Neural cell (in vitro differentiated cells): ENCODE measurements at regions not wholly inside any gene's neighbourhood (a gene's known extent, or its start where the extent isn't known, plus 50 kb on each side); places are given as distances from the start of the nearest gene placed in this dataset.

Source experiments
- H2AFZ ChIP-seq: fragments of 200-600, 300-800 bp; sonication (generic), shearing (Covaris generic); 2 replicates; pipeline ENCODE4 v1.6.0; 2014; ENCODE audit warnings: low read depth, mild to moderate bottlenecking, antibody characterized with exemption, low read length, moderate library complexity
- H3F3A ChIP-seq: fragments of 200-600 bp; shearing (Covaris generic); 2 replicates; pipeline ENCODE4 v1.6.1; 2016; ENCODE audit warnings: mild to moderate bottlenecking, moderate library complexity, mixed read lengths, antibody characterized with exemption, low read length; ENCODE audit not compliant: insufficient read depth, poor library complexity, severe bottlenecking
- H3K27ac ChIP-seq: fragments of 200-600, 300-800 bp; sonication (generic), shearing (Covaris generic); 2 replicates; pipeline ENCODE4 v1.5.1; 2014; ENCODE audit warnings: mild to moderate bottlenecking, low read length, moderate library complexity
- H3K27me3 ChIP-seq: fragments of 300-800, 200-600 bp; sonication (generic), shearing (Covaris generic); 2 replicates; pipeline ENCODE4 v1.6.0; 2014; ENCODE audit warnings: mild to moderate bottlenecking, low read depth, low read length, moderate library complexity; ENCODE audit not compliant: insufficient read depth
- H3K36me3 ChIP-seq: fragments of 300-800, 200-600 bp; sonication (generic), shearing (Covaris generic); 2 replicates; pipeline ENCODE4 v1.5.1; 2014; ENCODE audit warnings: mild to moderate bottlenecking, antibody characterized with exemption, low read length, moderate library complexity; ENCODE audit not compliant: insufficient read depth
- H3K4me2 ChIP-seq: fragments of 300-800, 200-600 bp; sonication (generic), shearing (Covaris generic); 2 replicates; pipeline ENCODE4 v1.6.0; 2014; ENCODE audit warnings: mild to moderate bottlenecking, low read length
- H3K4me3 ChIP-seq: fragments of 300-800, 200-600 bp; sonication (generic), shearing (Covaris generic); 2 replicates; pipeline ENCODE4 v1.5.1; 2014; ENCODE audit warnings: mild to moderate bottlenecking, low read length, moderate library complexity
- H3K79me2 ChIP-seq: fragments of 200-600 bp; shearing (Covaris generic); replicated peaks from 2 replicates; pipeline ENCODE4 v1.6.0; 2014; ENCODE audit warnings: mild to moderate bottlenecking, low read length, moderate library complexity; ENCODE audit not compliant: insufficient read depth
- H3K9ac ChIP-seq: fragments of 300-800, 200-600 bp; sonication (generic), shearing (Covaris generic); 2 replicates; pipeline ENCODE4 v1.6.1; 2016; ENCODE audit warnings: mild to moderate bottlenecking, low read length, mixed read lengths
- H3K9me2 ChIP-seq: fragments of 200-600 bp; shearing (Covaris generic); 2 replicates; pipeline ENCODE4 v1.6.1; 2016; ENCODE audit warnings: mild to moderate bottlenecking, low read length, mixed read lengths; ENCODE audit not compliant: insufficient read depth
- H3K9me3 ChIP-seq: fragments of 200-600, 300-800 bp; sonication (generic), shearing (Covaris generic); 2 replicates; pipeline ENCODE4 v1.6.1; 2016; ENCODE audit warnings: mild to moderate bottlenecking, mixed run types, low read length, moderate library complexity, mixed read lengths
- H4K20me1 ChIP-seq: fragments of 200-600 bp; shearing (Covaris generic); 2 replicates; pipeline ENCODE4 v1.6.1; 2016; ENCODE audit warnings: mild to moderate bottlenecking, mixed run types; ENCODE audit not compliant: insufficient read depth
- CTCF ChIP-seq: fragments of 450-650 bp; IDR thresholded peaks from 2 replicates; pipeline ENCODE4 v1.5.1; 2014; ENCODE audit warnings: antibody characterized with exemption, mild to moderate bottlenecking, moderate library complexity; ENCODE audit not compliant: poor library complexity, severe bottlenecking
- EP300 ChIP-seq: fragments of 450-650 bp; conservative IDR thresholded peaks from 2 replicates; pipeline ENCODE4 v1.6.1; 2014; ENCODE audit warnings: antibody characterized with exemption, mild to moderate bottlenecking, moderate library complexity; ENCODE audit not compliant: poor library complexity, severe bottlenecking
- EZH2 ChIP-seq: fragments of 200-600, 300-800 bp; shearing (Covaris generic), sonication (generic); IDR thresholded peaks from 2 replicates; pipeline ENCODE4 v1.6.1; 2014; ENCODE audit warnings: antibody characterized with exemption, low read length, borderline replicate concordance, mild to moderate bottlenecking; ENCODE audit not compliant: insufficient read depth, poor library complexity, severe bottlenecking
- MXI1 ChIP-seq: fragments of 450-650 bp; conservative IDR thresholded peaks from 2 replicates; pipeline ENCODE4 v1.6.1; 2014; ENCODE audit warnings: antibody characterized with exemption, mild to moderate bottlenecking; ENCODE audit not compliant: poor library complexity, severe bottlenecking
- POLR2AphosphoS5 ChIP-seq: IDR thresholded peaks from 2 replicates; pipeline ENCODE4 v1.6.1; 2012
- RAD21 ChIP-seq: fragments of 450-650 bp; conservative IDR thresholded peaks from 2 replicates; pipeline ENCODE4 v1.6.1; 2014; ENCODE audit warnings: antibody characterized with exemption, mild to moderate bottlenecking, moderate library complexity
- SMC3 ChIP-seq: fragments of 450-650 bp; conservative IDR thresholded peaks from 2 replicates; pipeline ENCODE4 v1.6.1; 2014; ENCODE audit warnings: antibody characterized with exemption, mild to moderate bottlenecking, moderate library complexity; ENCODE audit not compliant: poor library complexity
- TAF1 ChIP-seq: IDR thresholded peaks from 2 replicates; pipeline ENCODE4 v1.6.1; 2012; ENCODE audit warnings: low read depth
- TF ChIP-seq, protein P1 (sequence below): IDR thresholded peaks from 2 replicates; pipeline ENCODE4 v1.6.1; 2012; ENCODE audit warnings: borderline replicate concordance

GRCh38 chr7:51772190-51772589, 455.6 kb upstream of the COBL start:
- TF ChIP-seq CTCF = no peak
- no peak for TF ChIP-seq EP300
- no peak for TF ChIP-seq RAD21
- no peak for TF ChIP-seq EZH2
- no peak for TF ChIP-seq SMC3
- no peak for TF ChIP-seq POLR2AphosphoS5
- no peak overlapping the region for H3K4me3 ChIP-seq
- no peaks in the 10 kb centered on the region for H3F3A ChIP-seq
- H3K27ac ChIP-seq = no peak overlapping the region
- no peaks in the 10 kb centered on the region for H3K9me2 ChIP-seq
- H4K20me1 ChIP-seq = no peaks in the 10 kb centered on the region
- no peaks in the 10 kb centered on the region for H3K79me2 ChIP-seq
- H3K9me3 ChIP-seq = no peaks in the 10 kb centered on the region
- H3K36me3 ChIP-seq = no peaks in the 10 kb centered on the region
- H3K4me2 ChIP-seq = no peak overlapping the region
- H3K9ac ChIP-seq = no peak overlapping the region
- H2AFZ ChIP-seq = no peak overlapping the region
- H3K27me3 ChIP-seq = no peaks in the 10 kb centered on the region

DNA sequence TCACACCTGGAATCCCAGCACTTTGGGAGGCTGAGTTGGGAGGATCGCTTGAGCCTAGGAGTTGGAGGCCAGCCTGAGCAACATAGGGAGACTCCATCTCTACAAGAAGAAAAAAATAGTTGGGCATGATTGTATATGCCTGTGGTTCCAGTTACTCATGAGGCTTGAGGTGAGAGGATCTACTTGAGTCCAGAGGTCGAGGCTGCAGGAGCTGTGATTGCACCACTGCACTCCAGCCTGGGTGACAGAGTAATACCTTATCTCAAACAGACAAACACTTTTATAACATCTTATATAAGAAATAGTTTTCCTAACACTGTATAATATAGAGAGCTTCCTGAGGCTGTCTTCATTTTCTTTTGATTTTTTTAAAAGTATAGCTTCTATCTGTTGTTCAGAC, 448.4 kb upstream of the COBL start:
- H3K9me3 ChIP-seq = no peaks in the 10 kb centered on the region
- H3K9ac ChIP-seq = no peak overlapping the region
- H3K4me3 ChIP-seq = no peak overlapping the region
- H3K27me3 ChIP-seq = no peaks in the 10 kb centered on the region
- no peaks in the 10 kb centered on the region for H3K36me3 ChIP-seq
- H3F3A ChIP-seq = no peaks in the 10 kb centered on the region
- H3K4me2 ChIP-seq = no peak overlapping the region
- H3K79me2 ChIP-seq = no peaks in the 10 kb centered on the region
- H3K9me2 ChIP-seq = no peaks in the 10 kb centered on the region
- no peaks in the 10 kb centered on the region for H4K20me1 ChIP-seq
- no peak overlapping the region for H2AFZ ChIP-seq
- no peak overlapping the region for H3K27ac ChIP-seq
- TF ChIP-seq RAD21 = no peak
- no peak for TF ChIP-seq MXI1
- TF ChIP-seq TAF1 = no peak
- TF ChIP-seq, protein P1, sequence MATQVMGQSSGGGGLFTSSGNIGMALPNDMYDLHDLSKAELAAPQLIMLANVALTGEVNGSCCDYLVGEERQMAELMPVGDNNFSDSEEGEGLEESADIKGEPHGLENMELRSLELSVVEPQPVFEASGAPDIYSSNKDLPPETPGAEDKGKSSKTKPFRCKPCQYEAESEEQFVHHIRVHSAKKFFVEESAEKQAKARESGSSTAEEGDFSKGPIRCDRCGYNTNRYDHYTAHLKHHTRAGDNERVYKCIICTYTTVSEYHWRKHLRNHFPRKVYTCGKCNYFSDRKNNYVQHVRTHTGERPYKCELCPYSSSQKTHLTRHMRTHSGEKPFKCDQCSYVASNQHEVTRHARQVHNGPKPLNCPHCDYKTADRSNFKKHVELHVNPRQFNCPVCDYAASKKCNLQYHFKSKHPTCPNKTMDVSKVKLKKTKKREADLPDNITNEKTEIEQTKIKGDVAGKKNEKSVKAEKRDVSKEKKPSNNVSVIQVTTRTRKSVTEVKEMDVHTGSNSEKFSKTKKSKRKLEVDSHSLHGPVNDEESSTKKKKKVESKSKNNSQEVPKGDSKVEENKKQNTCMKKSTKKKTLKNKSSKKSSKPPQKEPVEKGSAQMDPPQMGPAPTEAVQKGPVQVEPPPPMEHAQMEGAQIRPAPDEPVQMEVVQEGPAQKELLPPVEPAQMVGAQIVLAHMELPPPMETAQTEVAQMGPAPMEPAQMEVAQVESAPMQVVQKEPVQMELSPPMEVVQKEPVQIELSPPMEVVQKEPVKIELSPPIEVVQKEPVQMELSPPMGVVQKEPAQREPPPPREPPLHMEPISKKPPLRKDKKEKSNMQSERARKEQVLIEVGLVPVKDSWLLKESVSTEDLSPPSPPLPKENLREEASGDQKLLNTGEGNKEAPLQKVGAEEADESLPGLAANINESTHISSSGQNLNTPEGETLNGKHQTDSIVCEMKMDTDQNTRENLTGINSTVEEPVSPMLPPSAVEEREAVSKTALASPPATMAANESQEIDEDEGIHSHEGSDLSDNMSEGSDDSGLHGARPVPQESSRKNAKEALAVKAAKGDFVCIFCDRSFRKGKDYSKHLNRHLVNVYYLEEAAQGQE = no peak
- TF ChIP-seq CTCF = no peak
- TF ChIP-seq EZH2 = no peak
- TF ChIP-seq POLR2AphosphoS5 = no peak
- no peak for TF ChIP-seq EP300
- TF ChIP-seq SMC3 = no peak
